Skin of body (tissue), 1 donor: ENCODE measurements at regions not wholly inside any gene's neighbourhood (a gene's known extent, or its start where the extent isn't known, plus 50 kb on each side); places are given as distances from the start of the nearest gene placed in this dataset.
"Not testable (repeated sequence)": the region's sequence is repeated elsewhere in the genome, so short reads cannot be mapped to it uniquely, and the experiment has no call there.

ENCODE experiments used
- DNase-seq: peaks from one replicate; lab custom pipeline; 2025; lab: John Stamatoyannopoulos, UW

DNA sequence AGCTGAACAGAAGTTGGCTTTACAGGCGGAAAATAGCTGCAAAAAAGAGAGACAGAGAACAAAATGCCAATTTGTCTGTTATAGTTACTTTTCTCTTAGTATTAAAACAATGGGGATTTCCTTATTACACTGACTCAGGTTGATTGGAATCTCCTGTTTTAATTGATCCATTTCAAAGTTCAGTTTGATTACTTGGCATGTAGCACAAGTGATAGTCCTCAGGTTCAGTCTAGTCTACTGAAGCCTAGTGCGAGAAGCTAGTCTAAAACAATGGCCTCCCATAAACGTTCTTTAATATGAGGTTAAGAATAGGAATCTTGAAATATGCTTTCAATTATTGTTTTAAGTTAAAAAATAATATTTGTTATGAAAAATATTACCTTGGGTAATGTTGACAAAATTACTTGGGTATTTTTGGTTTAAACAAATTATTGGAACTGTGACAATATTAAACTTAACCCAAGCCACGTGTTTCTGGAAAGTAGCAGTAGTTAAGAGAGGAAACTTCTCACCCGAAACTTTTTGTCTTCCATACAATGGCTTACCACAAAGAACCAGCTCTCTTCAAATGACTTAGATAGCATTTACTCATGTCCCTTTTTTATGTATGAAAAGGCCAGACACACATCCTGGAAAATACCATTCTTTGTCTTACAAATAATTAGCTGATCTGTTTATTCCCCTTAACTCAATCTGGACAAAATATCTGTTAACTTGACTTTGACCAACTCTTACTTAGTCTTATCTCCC lies 1326.2 kb upstream of the TMEFF2 start:
- DNase-seq: no peak

DNA sequence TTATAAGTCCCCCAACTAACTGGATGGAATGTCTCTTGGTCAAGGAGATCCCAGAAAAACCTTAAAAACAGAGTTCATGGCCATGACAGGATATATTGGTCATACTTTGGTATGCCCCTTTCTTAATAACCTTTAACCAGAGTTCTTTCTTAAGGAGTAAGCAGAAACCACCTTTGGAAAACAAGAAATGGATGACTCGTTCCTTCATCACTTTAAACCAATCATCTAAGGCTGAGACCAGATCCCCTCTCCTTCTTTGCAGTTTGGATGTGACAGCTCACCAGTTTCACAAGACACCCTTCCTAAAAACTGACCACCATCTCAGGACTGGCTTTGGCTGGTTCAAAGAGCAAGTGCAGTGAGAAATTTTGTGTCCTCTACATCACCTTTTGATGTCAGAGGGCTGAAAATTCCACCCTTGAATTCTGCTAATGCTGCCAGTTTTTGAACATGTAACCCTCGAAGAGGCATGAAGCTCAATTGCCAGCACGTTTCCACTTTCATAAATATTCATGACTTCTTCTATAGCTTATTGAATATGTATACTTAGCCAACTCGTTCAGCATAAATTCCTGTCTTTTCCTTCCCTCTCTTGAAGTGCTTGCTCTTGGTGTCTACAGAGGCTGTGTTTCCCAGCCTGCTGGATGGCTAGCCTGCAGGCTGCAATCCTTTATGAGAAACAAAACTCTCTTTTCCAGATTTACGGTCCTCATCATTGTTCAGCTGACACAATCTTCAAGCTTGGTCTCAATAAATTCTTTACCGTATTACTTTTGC lies 1323.5 kb upstream of the TMEFF2 start:
- no peak for DNase-seq

DNA sequence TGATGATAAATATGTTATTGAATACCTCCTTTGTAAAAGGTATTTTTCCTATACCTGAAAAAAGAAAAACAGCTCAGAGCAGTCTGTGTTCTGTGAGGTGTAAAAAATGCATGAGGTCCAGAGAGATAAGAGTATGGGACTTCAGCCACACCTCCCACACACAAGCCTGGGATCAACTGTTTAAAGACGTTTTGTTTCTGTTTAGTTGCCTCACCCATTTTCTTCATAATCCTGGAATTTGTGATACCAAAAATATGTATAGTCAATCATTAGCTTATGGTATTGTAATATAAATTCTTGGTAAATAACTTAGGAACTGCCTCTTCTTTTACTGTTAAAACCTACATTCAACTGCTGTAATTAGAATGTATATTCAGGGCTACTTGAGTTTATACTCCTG lies 1322.9 kb upstream of the TMEFF2 start:
- DNase-seq: no peak

DNA sequence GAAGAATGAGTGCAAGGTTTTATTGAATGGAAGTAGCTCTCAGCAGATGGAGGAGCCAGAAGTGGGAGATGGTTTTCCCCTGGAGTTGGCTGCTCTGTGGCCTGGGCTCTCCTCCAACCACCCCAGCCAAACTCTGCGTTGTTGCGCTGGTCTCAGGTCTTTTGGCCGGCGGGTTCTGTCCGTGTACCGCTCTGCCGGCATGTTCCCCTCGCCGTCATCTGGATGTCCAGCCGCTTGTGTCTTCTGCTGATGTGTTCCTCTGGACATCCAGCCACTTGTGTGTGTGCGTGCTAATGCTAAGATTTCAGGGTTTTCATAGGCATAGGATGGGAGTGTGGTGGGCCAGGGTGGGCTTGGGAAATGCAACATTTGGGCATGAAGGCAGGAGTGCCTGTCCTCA lies 1311.3 kb upstream of the TMEFF2 start:
- no peak for DNase-seq

- no peak for DNase-seq
Observed at GRCh38 chr2:193505620-193506019, 1310.9 kb upstream of the TMEFF2 start.

GRCh38 chr2:193502363-193503035 lies 1307.8 kb upstream of the TMEFF2 start:
- no peak for DNase-seq

DNA sequence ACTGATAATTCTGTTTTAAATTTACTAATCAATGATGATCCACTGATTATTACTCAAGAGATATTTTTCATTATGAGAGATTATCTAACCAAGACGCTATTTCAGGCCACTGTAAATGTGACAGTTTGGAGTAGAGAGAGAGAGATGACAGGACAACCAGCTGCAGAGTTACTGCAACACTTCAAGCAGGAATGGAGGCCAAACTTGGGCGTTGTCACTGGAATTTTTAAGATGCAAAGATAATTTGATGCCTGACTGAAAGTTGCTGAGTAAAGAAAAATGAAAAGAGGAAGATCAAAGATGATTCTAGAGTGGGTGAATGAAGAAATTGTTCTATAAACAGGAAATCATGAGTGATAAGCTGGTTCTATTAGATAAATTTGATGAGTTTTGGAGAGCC lies 1302.1 kb upstream of the TMEFF2 start:
- DNase-seq: no peak

DNA sequence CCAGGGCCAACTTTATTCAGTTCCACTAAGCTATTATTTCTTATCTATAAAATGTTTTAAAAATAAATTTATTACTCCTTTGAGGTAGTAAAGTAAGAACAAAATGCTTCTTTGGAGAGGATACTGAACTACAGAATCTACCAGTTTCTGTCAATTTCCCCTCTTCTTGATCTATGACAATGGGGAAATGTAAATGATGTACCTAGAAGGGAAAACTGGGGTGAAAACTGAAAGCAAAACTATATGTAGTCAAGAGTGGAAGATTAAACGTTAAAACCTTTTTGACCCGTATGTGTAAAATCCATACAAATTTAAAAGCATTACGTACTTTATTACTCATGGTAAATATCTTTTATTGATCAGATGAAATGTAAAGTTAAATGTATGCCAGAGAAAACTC lies 1287.8 kb upstream of the TMEFF2 start:
- DNase-seq: no peak

DNA sequence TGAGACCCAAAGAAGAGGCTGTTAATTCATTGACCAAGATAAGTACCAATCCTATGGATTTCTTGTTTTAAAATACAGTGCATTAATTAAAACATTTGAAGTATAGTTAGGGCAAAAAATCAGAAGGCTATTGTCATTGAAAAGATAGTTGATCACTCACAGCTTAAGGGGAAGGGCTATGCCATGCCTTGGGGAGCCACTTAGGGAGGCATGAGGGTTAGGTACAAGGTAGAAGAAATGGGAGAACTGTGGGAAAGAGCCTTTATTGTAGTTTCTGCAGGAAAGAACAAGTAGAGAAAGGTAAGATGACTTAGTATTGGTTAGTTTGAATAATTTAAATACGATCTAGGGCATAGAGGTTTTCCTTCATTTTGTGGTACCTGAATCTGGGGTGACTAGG lies 1285.5 kb upstream of the TMEFF2 start:
- no peak for DNase-seq

- DNase-seq: no peak
Observed at GRCh38 chr2:193476171-193476800, 1281.6 kb upstream of the TMEFF2 start.

DNA sequence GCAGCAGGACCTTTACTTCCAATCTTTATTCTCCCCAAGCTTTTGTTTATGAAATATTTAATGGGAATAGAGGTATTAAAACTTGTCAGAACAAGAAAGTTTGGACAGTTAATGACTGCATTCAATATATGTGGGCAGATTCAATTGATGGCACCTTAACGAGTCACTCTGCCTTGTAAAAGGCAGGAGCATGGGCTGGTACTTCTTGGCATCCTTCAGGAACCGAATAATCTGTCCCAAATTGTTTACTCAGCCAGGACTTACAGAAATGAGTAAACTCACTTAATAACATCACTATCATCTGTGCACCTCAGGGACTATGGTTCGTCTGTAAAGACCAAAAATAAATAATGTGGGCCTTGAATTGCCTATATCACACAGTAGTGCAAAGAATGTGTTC lies 1280.3 kb upstream of the TMEFF2 start:
- no peak for DNase-seq

DNA sequence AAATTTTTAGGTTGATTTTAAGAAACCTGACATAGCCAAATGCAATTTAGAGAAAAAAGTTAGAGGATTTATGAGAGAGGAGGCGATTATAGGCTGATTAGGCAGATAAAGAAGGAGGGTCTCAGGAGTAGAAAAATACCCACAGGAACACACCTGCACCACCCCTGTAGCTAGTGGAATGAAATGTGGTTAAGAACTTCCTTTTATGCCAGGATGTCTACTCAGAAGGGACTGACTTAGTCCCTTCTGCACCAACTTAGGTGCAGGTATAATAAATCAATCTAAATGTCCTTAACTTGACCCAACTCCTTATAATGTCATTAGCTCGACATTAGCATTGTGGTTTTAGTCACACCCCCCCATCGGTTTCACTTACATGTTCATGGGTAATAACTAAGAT lies 1274.5 kb upstream of the TMEFF2 start:
- DNase-seq: no peak

DNA sequence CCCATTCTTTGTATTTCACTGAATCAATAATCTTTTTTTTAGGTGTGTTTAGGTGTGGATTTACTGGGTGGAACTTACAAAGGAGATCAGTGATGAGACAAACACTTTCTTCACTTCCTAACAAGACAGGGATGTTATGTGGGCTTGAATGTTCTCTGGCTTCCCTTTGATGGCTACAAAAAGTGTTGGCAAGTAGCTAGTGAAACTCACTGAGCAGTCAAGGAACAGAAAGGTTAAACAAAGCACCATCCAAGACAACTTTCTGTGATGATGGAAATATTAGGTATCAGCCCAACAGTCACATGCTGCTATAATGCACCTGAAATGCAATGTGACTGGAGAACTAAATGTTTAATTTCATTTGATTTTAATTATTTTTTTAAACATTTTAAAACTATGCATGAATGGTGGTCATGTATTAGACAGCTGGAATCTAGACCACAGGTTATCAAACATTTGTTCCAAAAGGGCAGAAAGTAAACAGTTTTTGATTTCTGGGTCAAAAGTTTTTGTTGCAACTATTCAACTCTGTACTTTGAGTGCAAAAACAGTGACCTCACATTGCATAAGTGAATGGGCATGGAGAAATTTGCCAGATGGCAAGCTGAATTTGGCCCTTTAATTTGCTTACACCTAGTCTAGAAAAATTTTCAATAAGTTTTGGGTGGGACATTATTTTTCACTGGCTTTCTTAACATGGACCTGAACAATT lies 1272.7 kb upstream of the TMEFF2 start:
- no peak for DNase-seq

- no peak for DNase-seq
Observed at GRCh38 chr2:193463011-193463410, 1268.3 kb upstream of the TMEFF2 start.

GRCh38 chr2:193462411-193462810 lies 1267.7 kb upstream of the TMEFF2 start:
- DNase-seq: no peak

GRCh38 chr2:193461431-193461934 lies 1266.8 kb upstream of the TMEFF2 start:
- no peak for DNase-seq

- no peak for DNase-seq
Observed at GRCh38 chr2:193446967-193447366, 1252.2 kb upstream of the TMEFF2 start.

GRCh38 chr2:193442293-193442692 lies 1247.6 kb upstream of the TMEFF2 start:
- DNase-seq: no peak

GRCh38 chr2:193428336-193428818 lies 1233.6 kb upstream of the TMEFF2 start:
- DNase-seq: no peak

- not testable (repeated sequence) for DNase-seq
Observed at GRCh38 chr2:193412368-193412767, 1217.6 kb upstream of the TMEFF2 start.

- no peak for DNase-seq
Observed at GRCh38 chr2:193409951-193410350, 1215.2 kb upstream of the TMEFF2 start.
